Esophagus squamous epithelium (tissue), 4 donors: ENCODE measurements at regions not wholly inside any gene's neighbourhood (a gene's known extent, or its start where the extent isn't known, plus 50 kb on each side); places are given as distances from the start of the nearest gene placed in this dataset.

Experiments
- POLR2A ChIP-seq, 4 donors: fragments of 450-650 bp; IDR thresholded peaks; one replicate each; pipeline ENCODE4 v1.6.1; 2017; ENCODE audit warnings: antibody characterized with exemption in 4 of 4, mild to moderate bottlenecking in 4 of 4, moderate library complexity in 3 of 4
- TF ChIP-seq, protein P1 (sequence below), 6 experiments: fragments of 450-650 bp in 4 of 6; fragments of 200-600 bp in 2 of 6; sonication (generic) in 2 of 6; IDR thresholded peaks; one replicate each; pipeline ENCODE4 v1.5.1; 2016 to 2019; ENCODE audit warnings: antibody characterized with exemption in 6 of 6, mild to moderate bottlenecking in 4 of 6, moderate library complexity in 4 of 6

- TF ChIP-seq, protein P1, sequence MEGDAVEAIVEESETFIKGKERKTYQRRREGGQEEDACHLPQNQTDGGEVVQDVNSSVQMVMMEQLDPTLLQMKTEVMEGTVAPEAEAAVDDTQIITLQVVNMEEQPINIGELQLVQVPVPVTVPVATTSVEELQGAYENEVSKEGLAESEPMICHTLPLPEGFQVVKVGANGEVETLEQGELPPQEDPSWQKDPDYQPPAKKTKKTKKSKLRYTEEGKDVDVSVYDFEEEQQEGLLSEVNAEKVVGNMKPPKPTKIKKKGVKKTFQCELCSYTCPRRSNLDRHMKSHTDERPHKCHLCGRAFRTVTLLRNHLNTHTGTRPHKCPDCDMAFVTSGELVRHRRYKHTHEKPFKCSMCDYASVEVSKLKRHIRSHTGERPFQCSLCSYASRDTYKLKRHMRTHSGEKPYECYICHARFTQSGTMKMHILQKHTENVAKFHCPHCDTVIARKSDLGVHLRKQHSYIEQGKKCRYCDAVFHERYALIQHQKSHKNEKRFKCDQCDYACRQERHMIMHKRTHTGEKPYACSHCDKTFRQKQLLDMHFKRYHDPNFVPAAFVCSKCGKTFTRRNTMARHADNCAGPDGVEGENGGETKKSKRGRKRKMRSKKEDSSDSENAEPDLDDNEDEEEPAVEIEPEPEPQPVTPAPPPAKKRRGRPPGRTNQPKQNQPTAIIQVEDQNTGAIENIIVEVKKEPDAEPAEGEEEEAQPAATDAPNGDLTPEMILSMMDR (IDR thresholded peaks at IDR 0.05), result no peak
- TF ChIP-seq POLR2A (IDR thresholded peaks at IDR 0.05), result no peak
These were observed 890.0 kb upstream of the CDH8 start for GRCh38 chr16:62926121-62926801.
